Heart right ventricle (tissue), 16 donors: ENCODE measurements at regions not wholly inside any gene's neighbourhood (a gene's known extent, or its start where the extent isn't known, plus 50 kb on each side); places are given as distances from the start of the nearest gene placed in this dataset.

ENCODE experiments used
- ATAC-seq, 8 donors: fragments of 200-7000 bp; cut with Tn5 transposase; one replicate each; pipeline ENCODE4 v1.9.1; 2020; ENCODE audit warnings: mild to moderate bottlenecking in 8 of 8, moderate library complexity in 8 of 8, moderate number of reproducible peaks in 1 of 8
- DNase-seq, 2 donors: peaks; one replicate each; pipeline ENCODE4 v3.0.0-alpha.2; 2020
- H3K27ac ChIP-seq, 10 donors: fragments of 200-600 bp; sonication (generic) in 2 of 10; one replicate each; pipeline versions ENCODE4 v1.5.0 to v1.8.0; 2020 to 2022; ENCODE audit warnings: mild to moderate bottlenecking in 3 of 10
- H3K27me3 ChIP-seq, 7 donors: fragments of 200-600 bp; one replicate each; pipeline ENCODE4 v1.8.0; 2021 to 2022; ENCODE audit warnings: mild to moderate bottlenecking in 2 of 7
- H3K36me3 ChIP-seq, 9 donors: fragments of 200-600 bp; sonication (generic) in 1 of 9; one replicate each; pipeline versions ENCODE4 v1.5.0 to v1.8.0; 2020 to 2022; ENCODE audit warnings: mild to moderate bottlenecking in 2 of 9
- H3K4me1 ChIP-seq, 9 donors: fragments of 200-600 bp; sonication (generic) in 1 of 9; one replicate each; pipeline versions ENCODE4 v1.5.0 to v1.8.0; 2020 to 2022; ENCODE audit warnings: mild to moderate bottlenecking in 4 of 9
- H3K4me3 ChIP-seq, 10 donors: fragments of 200-600 bp; sonication (generic) in 2 of 10; one replicate each; pipeline versions ENCODE4 v1.5.0 to v1.8.0; 2020 to 2022; ENCODE audit warnings: mild to moderate bottlenecking in 7 of 10, moderate library complexity in 2 of 10
- H3K9me3 ChIP-seq, 11 donors: fragments of 200-600 bp in 10 of 11; sonication (generic) in 2 of 11; one replicate each; pipeline versions ENCODE4 v1.5.0 to v1.8.0; 2013 to 2022; ENCODE audit warnings: mild to moderate bottlenecking in 2 of 11, control low read depth in 1 of 11, moderate library complexity in 1 of 11
- WGBS, 2 donors: extraction: QIAGEN DNeasy Blood & Tissue Kit; methylation state at CpG; one replicate each; pipeline ENCODE4 v1.1.7; 2013; ENCODE audit warnings: inconsistent platforms in 1 of 2; 5-methylcytosine and 5-hydroxymethylcytosine counted together
- intact Hi-C, 10 donors: fragments of 100-400 bp; cut with DNase I; formaldehyde crosslinking; loops; one replicate each; pipeline versions ENCODE4 v1.11.1 to v1.14.2; 2022
- TF ChIP-seq, protein P1 (sequence below), 9 donors: fragments of 200-600 bp; sonication (generic) in 2 of 9; IDR thresholded peaks; one replicate each; pipeline versions ENCODE4 v1.5.0 to v1.8.0; 2021 to 2022; ENCODE audit warnings: antibody characterized with exemption in 9 of 9, mild to moderate bottlenecking in 5 of 9, moderate library complexity in 1 of 9
- donor health status: Arrhythmogenic right ventricular cardiomyopathy.
- donor health status: ischemic (EF 13 %, LVEDD 7.1; RV severe dilation, severe dysfunction).
- donor health status: healthy with polysubstance abuse.
- donor health status: DM: no; HTN: yes; CAD: no.
- donor health status: DM: no; HTN: no; CAD: no.
- donor health status: ischemic (EF 25% LVEDD 6.9; RV normal size, moderate dysfunction).
- donor health status: ischemic (EF 25% LVEDD 5.7; RV mildly dilated, moderate dysfunction).
- donor health status: healthy.
- donor health status: DM: yes; HTN: yes; CAD: no.
- donor health status: Ischemic cardiomyopathy.
- donor health status: ischemic (EF 35%, LVEDD 5.7; RV mildly dilated, moderate dysfunction).
- donor health status: nonischemic (EF 11% LVEDD 7.7; RV severe dilation, severe dysfunction).
- donor health status: DM: yes; HTN: yes; CAD: no.
- donor health status: PGD.
- donor health status: ischemic (EF 29% LVEDD 5.4; RV normal size, mild dysfunction).
- donor health status: nonischemic (EF 23%, LVEDD 6.1; RV moderate dilation, normal function).

GRCh38 chr22:49362211-49362839 is 465.3 kb downstream of the BRD1 start:
- Histone ChIP-seq H3K27me3 (peaks cover 0 to 21% (median 8%) of the 10 kb centered on the region in 7 donors), H3K36me3 (no peaks in the 10 kb centered on the region), H3K4me1 (no peaks in the 10 kb centered on the region), H3K9me3 (peaks cover 0 to 7% (median 0%) of the 10 kb centered on the region in 11 donors), H3K4me3 (no peak overlapping the region), H3K27ac (no peak overlapping the region)
- 59 to 61% methylated on average over 13 of the region's 13 CpGs for WGBS, 2 donors
- DNase-seq (no peak), ATAC-seq (no peak)
- intact Hi-C loops = no loop called here
- TF ChIP-seq, protein P1, sequence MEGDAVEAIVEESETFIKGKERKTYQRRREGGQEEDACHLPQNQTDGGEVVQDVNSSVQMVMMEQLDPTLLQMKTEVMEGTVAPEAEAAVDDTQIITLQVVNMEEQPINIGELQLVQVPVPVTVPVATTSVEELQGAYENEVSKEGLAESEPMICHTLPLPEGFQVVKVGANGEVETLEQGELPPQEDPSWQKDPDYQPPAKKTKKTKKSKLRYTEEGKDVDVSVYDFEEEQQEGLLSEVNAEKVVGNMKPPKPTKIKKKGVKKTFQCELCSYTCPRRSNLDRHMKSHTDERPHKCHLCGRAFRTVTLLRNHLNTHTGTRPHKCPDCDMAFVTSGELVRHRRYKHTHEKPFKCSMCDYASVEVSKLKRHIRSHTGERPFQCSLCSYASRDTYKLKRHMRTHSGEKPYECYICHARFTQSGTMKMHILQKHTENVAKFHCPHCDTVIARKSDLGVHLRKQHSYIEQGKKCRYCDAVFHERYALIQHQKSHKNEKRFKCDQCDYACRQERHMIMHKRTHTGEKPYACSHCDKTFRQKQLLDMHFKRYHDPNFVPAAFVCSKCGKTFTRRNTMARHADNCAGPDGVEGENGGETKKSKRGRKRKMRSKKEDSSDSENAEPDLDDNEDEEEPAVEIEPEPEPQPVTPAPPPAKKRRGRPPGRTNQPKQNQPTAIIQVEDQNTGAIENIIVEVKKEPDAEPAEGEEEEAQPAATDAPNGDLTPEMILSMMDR (IDR thresholded peaks at IDR 0.05) = no peak

DNA sequence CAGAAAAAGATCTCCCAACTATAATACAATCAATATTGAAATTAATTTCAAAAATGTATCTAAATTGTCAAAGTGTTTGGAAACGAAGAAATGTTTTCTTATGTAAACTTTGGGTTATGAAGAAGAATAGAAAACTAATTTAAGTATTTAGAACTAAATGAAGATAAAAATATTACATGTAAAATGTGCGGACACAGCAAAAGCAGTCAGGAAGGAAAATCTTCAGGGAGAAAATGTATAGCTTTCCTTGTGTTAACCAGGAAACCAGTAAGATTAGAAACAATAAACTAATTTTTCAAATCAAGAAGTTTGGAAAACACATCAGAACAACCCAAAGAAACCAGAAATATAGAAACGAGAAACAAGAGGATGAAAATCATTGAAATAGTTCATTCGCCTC is 466.5 kb downstream of the BRD1 start:
- H3K9me3 ChIP-seq = peaks cover 0 to 7% (median 0%) of the 10 kb centered on the region in 11 donors
- H3K4me1 ChIP-seq = no peaks in the 10 kb centered on the region
- no peak overlapping the region for H3K27ac ChIP-seq
- no peaks in the 10 kb centered on the region for H3K36me3 ChIP-seq
- intact Hi-C loops = no loop called here
- TF ChIP-seq, protein P1 (IDR thresholded peaks at IDR 0.05) = no peak
- H3K4me3 ChIP-seq = no peak overlapping the region
- 46 to 50% methylated on average over 4 of the region's 4 CpGs for WGBS, 2 donors
- H3K27me3 ChIP-seq = peaks cover 0 to 25% (median 8%) of the 10 kb centered on the region in 7 donors
- no peak for DNase-seq
- no peak for ATAC-seq

DNA sequence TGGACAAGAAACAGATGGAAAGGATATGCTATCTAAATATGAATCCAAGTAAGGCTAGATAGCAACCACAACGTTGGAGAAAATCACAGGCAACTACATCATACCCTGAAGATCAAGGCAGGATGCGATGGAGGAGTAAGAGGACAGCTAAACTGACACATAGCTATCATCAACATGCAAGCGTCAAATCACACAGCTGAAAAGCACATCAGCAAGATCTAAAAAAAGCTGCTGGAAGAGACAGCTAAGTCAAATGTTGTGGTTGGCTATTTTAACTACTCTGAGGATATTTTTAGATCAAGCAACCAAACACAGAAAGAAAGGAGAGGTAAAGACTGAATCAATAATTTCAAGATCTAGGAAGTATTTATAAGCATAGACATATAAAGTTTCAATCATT is 466.9 kb downstream of the BRD1 start:
- Histone ChIP-seq H3K27me3 (peaks cover 0 to 29% (median 8%) of the 10 kb centered on the region in 7 donors), H3K36me3 (no peaks in the 10 kb centered on the region), H3K4me1 (no peaks in the 10 kb centered on the region), H3K9me3 (peaks cover 0 to 7% (median 0%) of the 10 kb centered on the region in 11 donors), H3K27ac (no peak overlapping the region), H3K4me3 (no peak overlapping the region)
- ATAC-seq = no peak
- TF ChIP-seq, protein P1 (IDR thresholded peaks at IDR 0.05) = no peak
- DNase-seq = no peak
- intact Hi-C loops = no loop called here
- WGBS, 2 donors = 6 to 16% methylated on average over 3 of the region's 3 CpGs

DNA sequence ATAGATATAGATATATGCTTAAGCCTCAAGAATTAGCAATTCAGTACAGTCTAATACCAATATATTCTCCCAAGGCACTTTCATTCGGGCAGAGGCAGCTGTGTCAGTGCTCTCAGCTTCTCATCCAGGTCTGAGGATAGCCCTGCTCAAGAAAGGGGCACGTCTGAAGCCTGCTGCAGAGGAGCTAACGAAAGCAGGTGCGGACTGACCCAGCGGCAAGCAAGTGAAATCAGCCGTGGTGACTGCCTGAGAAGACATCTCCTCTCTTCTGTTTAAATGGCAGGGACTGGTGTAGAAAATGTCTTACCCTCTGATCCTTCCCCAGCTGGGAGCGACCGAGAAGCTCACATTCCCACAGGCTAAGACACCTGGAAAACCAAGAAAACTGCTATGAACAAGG is 468.6 kb downstream of the BRD1 start:
- Histone ChIP-seq H3K27ac (no peak overlapping the region), H3K4me1 (no peaks in the 10 kb centered on the region), H3K4me3 (no peak overlapping the region), H3K9me3 (peaks cover 0 to 7% (median 0%) of the 10 kb centered on the region in 11 donors), H3K36me3 (no peaks in the 10 kb centered on the region), H3K27me3 (peaks cover 0 to 40% (median 21%) of the 10 kb centered on the region in 7 donors)
- intact Hi-C loops = no loop called here
- ATAC-seq (no peak), DNase-seq (no peak)
- TF ChIP-seq, protein P1 (IDR thresholded peaks at IDR 0.05) = no peak
- 67% methylated on average over 8 of the region's 8 CpGs for WGBS, 2 donors
